SU-DHL-6 (cell line): ENCODE measurements at regions not wholly inside any gene's neighbourhood (a gene's known extent, or its start where the extent isn't known, plus 50 kb on each side); places are given as distances from the start of the nearest gene placed in this dataset.

Experiments used
- EZH2phosphoT487 ChIP-seq: fragments of 200-600 bp; sonication (generic), shearing (Covaris generic); conservative IDR thresholded peaks from 2 replicates; pipeline ENCODE4 v1.6.1; 2018; ENCODE audit warnings: mild to moderate bottlenecking, antibody characterized with exemption, low read length, moderate library complexity, mixed read lengths
- TF ChIP-seq, protein P1 (sequence below): fragments of 200-600 bp; sonication (generic); IDR thresholded peaks from one replicate; pipeline ENCODE4 v1.5.1; 2017; ENCODE audit warnings: antibody characterized with exemption, mild to moderate bottlenecking, low read length, moderate library complexity; ENCODE audit not compliant: insufficient read depth, poor library complexity, severe bottlenecking

DNA sequence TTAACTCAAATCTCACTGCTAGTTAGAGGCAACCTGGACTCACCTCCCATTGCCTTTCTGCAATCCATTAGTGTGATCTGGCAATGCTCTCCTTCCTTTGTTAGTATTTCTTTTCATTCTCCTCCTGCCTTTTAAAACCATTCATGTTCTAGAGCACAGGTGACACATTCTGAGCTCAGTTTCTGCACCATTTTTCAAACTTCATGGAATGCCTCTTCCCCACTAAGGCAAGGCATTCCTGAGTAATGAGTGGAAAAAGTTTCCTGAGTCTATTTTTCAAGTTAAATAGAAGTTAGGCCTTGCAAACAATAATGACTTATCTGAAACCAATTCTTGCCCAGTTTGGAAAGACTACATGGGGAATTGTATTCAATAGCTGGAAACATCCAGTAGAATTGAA lies 1001.8 kb downstream of the BCL11B start:
- TF ChIP-seq, protein P1, sequence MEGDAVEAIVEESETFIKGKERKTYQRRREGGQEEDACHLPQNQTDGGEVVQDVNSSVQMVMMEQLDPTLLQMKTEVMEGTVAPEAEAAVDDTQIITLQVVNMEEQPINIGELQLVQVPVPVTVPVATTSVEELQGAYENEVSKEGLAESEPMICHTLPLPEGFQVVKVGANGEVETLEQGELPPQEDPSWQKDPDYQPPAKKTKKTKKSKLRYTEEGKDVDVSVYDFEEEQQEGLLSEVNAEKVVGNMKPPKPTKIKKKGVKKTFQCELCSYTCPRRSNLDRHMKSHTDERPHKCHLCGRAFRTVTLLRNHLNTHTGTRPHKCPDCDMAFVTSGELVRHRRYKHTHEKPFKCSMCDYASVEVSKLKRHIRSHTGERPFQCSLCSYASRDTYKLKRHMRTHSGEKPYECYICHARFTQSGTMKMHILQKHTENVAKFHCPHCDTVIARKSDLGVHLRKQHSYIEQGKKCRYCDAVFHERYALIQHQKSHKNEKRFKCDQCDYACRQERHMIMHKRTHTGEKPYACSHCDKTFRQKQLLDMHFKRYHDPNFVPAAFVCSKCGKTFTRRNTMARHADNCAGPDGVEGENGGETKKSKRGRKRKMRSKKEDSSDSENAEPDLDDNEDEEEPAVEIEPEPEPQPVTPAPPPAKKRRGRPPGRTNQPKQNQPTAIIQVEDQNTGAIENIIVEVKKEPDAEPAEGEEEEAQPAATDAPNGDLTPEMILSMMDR, result no peak
- no peak for TF ChIP-seq EZH2phosphoT487
